ENCODE measurements at regions not wholly inside any gene's neighbourhood (a gene's known extent, or its start where the extent isn't known, plus 50 kb on each side); places are given as distances from the start of the nearest gene placed in this dataset.

DNA sequence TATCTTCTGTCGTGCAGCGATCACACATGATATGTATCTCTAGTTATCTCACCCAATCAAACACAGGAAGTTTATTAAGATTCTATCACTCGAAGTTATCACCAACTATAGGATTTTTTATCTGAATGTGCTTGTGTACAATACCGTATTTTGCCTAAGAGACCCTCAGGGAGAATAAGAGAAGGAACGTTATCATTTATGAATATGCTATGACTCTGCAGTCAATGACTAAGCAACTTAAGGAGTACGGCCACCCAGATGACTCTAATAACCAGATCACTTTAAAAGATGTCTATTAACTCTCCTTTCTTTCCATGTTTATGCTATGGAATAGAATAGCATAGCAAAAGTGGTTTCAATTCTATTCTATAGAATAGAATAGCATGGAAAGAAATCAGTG is 486.4 kb downstream of the BCL11B start:
- Histone ChIP-seq H3K4me1 (ENCODE audit: control insufficient read depth, extremely low read depth, insufficient read depth, low read length) (no peaks in the 10 kb centered on the region), H3K79me2 (ENCODE audit: control insufficient read depth, insufficient read depth, low read length) (no peaks in the 10 kb centered on the region), H3K27ac (ENCODE audit: insufficient read depth, low read depth, low read length) (no peak overlapping the region), H3K4me3 (replicated peaks in 1 of 3; ENCODE audit: insufficient read depth in 1 of 3, low read depth in 1 of 3, low read length in 3 of 3) (no peak overlapping the region), H3K9ac (replicated peaks; ENCODE audit: extremely low read depth, insufficient read depth, low read length) (no peak overlapping the region), H3K9me3 (replicated peaks; ENCODE audit: control insufficient read depth, insufficient read depth, low read length) (peaks cover 9% of the 10 kb centered on the region), H4K20me1 (replicated peaks; ENCODE audit: control insufficient read depth, extremely low read depth, insufficient read depth, low read length) (no peaks in the 10 kb centered on the region), H3K9me1 (replicated peaks; ENCODE audit: control insufficient read depth, extremely low read depth, insufficient read depth, low read length) (no peaks in the 10 kb centered on the region), H3K27me3 (ENCODE audit: control insufficient read depth in 2 of 2, insufficient read depth in 2 of 2, low read length in 2 of 2) (no peaks in the 10 kb centered on the region), H3K36me3 (ENCODE audit: control insufficient read depth in 2 of 2, extremely low read depth in 1 of 2, insufficient read depth in 2 of 2, low read length in 2 of 2) (no peaks in the 10 kb centered on the region), H2AFZ (ENCODE audit: low read depth, low read length) (no peak overlapping the region), H3K4me2 (ENCODE audit: insufficient read depth, low read length) (no peak overlapping the region)
- intact Hi-C loops (cut with micrococcal nuclease): no loop called here
- FAIRE-seq (no peak), DNase-seq (ENCODE audit: low read depth, low spot score) (no peak)
- POLR2A ChIA-PET: no interaction called here
- no TSS peak for BruUV-seq (replicated peaks)
- CTCF ChIA-PET: no interaction called here
- TF ChIP-seq, protein P1, sequence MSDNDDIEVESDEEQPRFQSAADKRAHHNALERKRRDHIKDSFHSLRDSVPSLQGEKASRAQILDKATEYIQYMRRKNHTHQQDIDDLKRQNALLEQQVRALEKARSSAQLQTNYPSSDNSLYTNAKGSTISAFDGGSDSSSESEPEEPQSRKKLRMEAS (IDR thresholded peaks at IDR 0.05; ENCODE audit: insufficient read depth, insufficient read length): no peak
- TF ChIP-seq POLR2A (IDR thresholded peaks at IDR 0.05; ENCODE audit: low read depth, low read length) (no peak), MYC (IDR thresholded peaks at IDR 0.05; ENCODE audit: low read depth, low read length) (no peak), POLR2AphosphoS5 (IDR thresholded peaks at IDR 0.05; ENCODE audit: insufficient read depth, low read depth, low read length) (no peak), FOS (IDR thresholded peaks at IDR 0.05; ENCODE audit: borderline replicate concordance, insufficient read depth, low read length) (no peak), JUN (IDR thresholded peaks at IDR 0.05; ENCODE audit: borderline replicate concordance, insufficient read depth, insufficient read length, low read depth) (no peak), EZH2 (IDR thresholded peaks at IDR 0.05; ENCODE audit: borderline replicate concordance, low read depth, low read length, severe bottlenecking) (no peak)
- TF ChIP-seq, protein P2, sequence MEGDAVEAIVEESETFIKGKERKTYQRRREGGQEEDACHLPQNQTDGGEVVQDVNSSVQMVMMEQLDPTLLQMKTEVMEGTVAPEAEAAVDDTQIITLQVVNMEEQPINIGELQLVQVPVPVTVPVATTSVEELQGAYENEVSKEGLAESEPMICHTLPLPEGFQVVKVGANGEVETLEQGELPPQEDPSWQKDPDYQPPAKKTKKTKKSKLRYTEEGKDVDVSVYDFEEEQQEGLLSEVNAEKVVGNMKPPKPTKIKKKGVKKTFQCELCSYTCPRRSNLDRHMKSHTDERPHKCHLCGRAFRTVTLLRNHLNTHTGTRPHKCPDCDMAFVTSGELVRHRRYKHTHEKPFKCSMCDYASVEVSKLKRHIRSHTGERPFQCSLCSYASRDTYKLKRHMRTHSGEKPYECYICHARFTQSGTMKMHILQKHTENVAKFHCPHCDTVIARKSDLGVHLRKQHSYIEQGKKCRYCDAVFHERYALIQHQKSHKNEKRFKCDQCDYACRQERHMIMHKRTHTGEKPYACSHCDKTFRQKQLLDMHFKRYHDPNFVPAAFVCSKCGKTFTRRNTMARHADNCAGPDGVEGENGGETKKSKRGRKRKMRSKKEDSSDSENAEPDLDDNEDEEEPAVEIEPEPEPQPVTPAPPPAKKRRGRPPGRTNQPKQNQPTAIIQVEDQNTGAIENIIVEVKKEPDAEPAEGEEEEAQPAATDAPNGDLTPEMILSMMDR (IDR thresholded peaks at IDR 0.05; ENCODE audit: extremely low read depth in 1 of 2, insufficient read depth in 1 of 2, low read depth in 1 of 2, low read length in 2 of 2): no peak
- dilution Hi-C loops (cut with MboI; ENCODE audit: extremely low pct_ligation_motif_present, low sequenced_read_pairs): no loop called here
